Esophagus (tissue), 2 donors: ENCODE measurements at regions not wholly inside any gene's neighbourhood (a gene's known extent, or its start where the extent isn't known, plus 50 kb on each side); places are given as distances from the start of the nearest gene placed in this dataset.

Source experiments
- H3K27ac ChIP-seq, 2 donors: one replicate each; pipeline ENCODE4 v1.5.1; 2013; ENCODE audit warnings: low read depth in 2 of 2, mild to moderate bottlenecking in 2 of 2, inconsistent platforms in 1 of 2, low read length in 1 of 2, moderate library complexity in 1 of 2
- H3K27me3 ChIP-seq, 2 donors: one replicate each; pipeline ENCODE4 v1.6.1; 2013; ENCODE audit warnings: low read length in 2 of 2, control low read depth in 1 of 2, mild to moderate bottlenecking in 1 of 2; ENCODE audit not compliant: insufficient read depth in 2 of 2, control insufficient read depth in 1 of 2
- H3K36me3 ChIP-seq, 2 donors: one replicate each; pipeline ENCODE4 v1.6.1; 2013; ENCODE audit warnings: low read length in 1 of 2; ENCODE audit not compliant: control insufficient read depth in 2 of 2, insufficient read depth in 2 of 2
- H3K4me1 ChIP-seq, 2 donors: one replicate each; pipeline ENCODE4 v1.6.1; 2013; ENCODE audit warnings: low read length in 1 of 2; ENCODE audit not compliant: control insufficient read depth in 2 of 2, insufficient read depth in 2 of 2
- H3K4me3 ChIP-seq, 2 donors: one replicate each; pipeline ENCODE4 v1.5.1; 2013; ENCODE audit warnings: low read length in 2 of 2, mild to moderate bottlenecking in 2 of 2, low read depth in 1 of 2, moderate library complexity in 1 of 2
- H3K9me3 ChIP-seq, 2 donors: one replicate each; pipeline ENCODE4 v1.6.1; 2013; ENCODE audit warnings: mild to moderate bottlenecking in 2 of 2, low read depth in 1 of 2, low read length in 1 of 2, moderate library complexity in 1 of 2; ENCODE audit not compliant: control insufficient read depth in 2 of 2, insufficient read depth in 1 of 2
- whole genome bisulfite sequencing, 2 donors: extraction: QIAGEN DNeasy Blood & Tissue Kit; methylation state at CpG; one replicate each; pipeline ENCODE4 v1.1.7; 2013; 5-methylcytosine and 5-hydroxymethylcytosine counted together
- donor health status: healthy with polysubstance abuse.
- donor health status: Bipolar disorder and iron deficiency.

- no peaks in the 10 kb centered on the region for H3K27me3 ChIP-seq
- no peaks in the 10 kb centered on the region for H3K9me3 ChIP-seq
- no peak overlapping the region for H3K27ac ChIP-seq
- H3K4me3 ChIP-seq, result no peak overlapping the region
- no peaks in the 10 kb centered on the region for H3K4me1 ChIP-seq
- H3K36me3 ChIP-seq, result no peaks in the 10 kb centered on the region
Measured at GRCh38 chr2:7593360-7593759, 676.1 kb downstream of the RNF144A start.

- H3K27ac ChIP-seq, result no peak overlapping the region
- no peak overlapping the region for H3K4me3 ChIP-seq
- no peaks in the 10 kb centered on the region for H3K4me1 ChIP-seq
- no peaks in the 10 kb centered on the region for H3K36me3 ChIP-seq
- no peaks in the 10 kb centered on the region for H3K9me3 ChIP-seq
- no peaks in the 10 kb centered on the region for H3K27me3 ChIP-seq
- 85 to 89% methylated on average over 4 of the region's 4 CpGs for WGBS, 2 donors
Measured at GRCh38 chr2:7594211-7594610, 677.0 kb downstream of the RNF144A start.

GRCh38 chr2:7595206-7595605, 678.0 kb downstream of the RNF144A start:
- Histone ChIP-seq H3K4me3 (no peak overlapping the region), H3K27ac (no peak overlapping the region), H3K4me1 (no peaks in the 10 kb centered on the region), H3K9me3 (no peaks in the 10 kb centered on the region), H3K27me3 (no peaks in the 10 kb centered on the region), H3K36me3 (no peaks in the 10 kb centered on the region)
- WGBS, 2 donors, result 70 to 76% methylated on average over 3 of the region's 3 CpGs

GRCh38 chr2:7598402-7598801, 681.2 kb downstream of the RNF144A start:
- Histone ChIP-seq H3K4me1 (no peaks in the 10 kb centered on the region), H3K4me3 (no peak overlapping the region), H3K9me3 (no peaks in the 10 kb centered on the region), H3K27ac (no peak overlapping the region), H3K27me3 (no peaks in the 10 kb centered on the region), H3K36me3 (no peaks in the 10 kb centered on the region)
- WGBS, 2 donors, result 85 to 86% methylated on average over 3 of the region's 3 CpGs

GRCh38 chr2:7599462-7600258, 682.4 kb downstream of the RNF144A start:
- Histone ChIP-seq H3K27me3 (no peaks in the 10 kb centered on the region), H3K36me3 (no peaks in the 10 kb centered on the region), H3K9me3 (no peaks in the 10 kb centered on the region), H3K4me1 (no peaks in the 10 kb centered on the region), H3K4me3 (no peak overlapping the region), H3K27ac (no peak overlapping the region)
- 95% methylated on average over 24 of the region's 24 CpGs for WGBS, 2 donors

GRCh38 chr2:7601990-7602389, 684.8 kb downstream of the RNF144A start:
- Histone ChIP-seq H3K27me3 (no peaks in the 10 kb centered on the region), H3K4me3 (no peak overlapping the region), H3K27ac (no peak overlapping the region), H3K4me1 (no peaks in the 10 kb centered on the region), H3K9me3 (no peaks in the 10 kb centered on the region), H3K36me3 (no peaks in the 10 kb centered on the region)
- 51% methylated on average over 1 of the region's 1 CpG for WGBS, 2 donors

- no peaks in the 10 kb centered on the region for H3K4me1 ChIP-seq
- H3K27ac ChIP-seq, result no peak overlapping the region
- no peak overlapping the region for H3K4me3 ChIP-seq
- H3K9me3 ChIP-seq, result no peaks in the 10 kb centered on the region
- H3K27me3 ChIP-seq, result no peaks in the 10 kb centered on the region
- WGBS, 2 donors, result 78 to 81% methylated on average over 3 of the region's 3 CpGs
- H3K36me3 ChIP-seq, result no peaks in the 10 kb centered on the region
Measured at GRCh38 chr2:7604456-7604855, 687.2 kb downstream of the RNF144A start.

- Histone ChIP-seq H3K27me3 (no peaks in the 10 kb centered on the region), H3K4me1 (no peaks in the 10 kb centered on the region), H3K4me3 (no peak overlapping the region), H3K36me3 (no peaks in the 10 kb centered on the region), H3K27ac (no peak overlapping the region), H3K9me3 (no peaks in the 10 kb centered on the region)
- WGBS, 2 donors, result 64 to 65% methylated on average over 8 of the region's 8 CpGs
Measured at GRCh38 chr2:7607441-7608173, 690.4 kb downstream of the RNF144A start.

GRCh38 chr2:7609556-7609955, 692.3 kb downstream of the RNF144A start:
- WGBS, 2 donors, result 52 to 70% methylated on average over 7 of the region's 7 CpGs
- no peaks in the 10 kb centered on the region for H3K9me3 ChIP-seq
- no peaks in the 10 kb centered on the region for H3K27me3 ChIP-seq
- no peak overlapping the region for H3K27ac ChIP-seq
- H3K36me3 ChIP-seq, result no peaks in the 10 kb centered on the region
- H3K4me1 ChIP-seq, result no peaks in the 10 kb centered on the region
- H3K4me3 ChIP-seq, result no peak overlapping the region

- Histone ChIP-seq H3K27me3 (no peaks in the 10 kb centered on the region), H3K4me1 (no peaks in the 10 kb centered on the region), H3K36me3 (no peaks in the 10 kb centered on the region), H3K9me3 (no peaks in the 10 kb centered on the region), H3K27ac (no peak overlapping the region), H3K4me3 (no peak overlapping the region)
- 79% methylated on average over 8 of the region's 8 CpGs for WGBS, 2 donors
Measured at GRCh38 chr2:7609974-7610373, 692.8 kb downstream of the RNF144A start.
